Esophagus squamous epithelium (tissue), 4 donors: ENCODE measurements at regions not wholly inside any gene's neighbourhood (a gene's known extent, or its start where the extent isn't known, plus 50 kb on each side); places are given as distances from the start of the nearest gene placed in this dataset.

Experiments used
- CTCF ChIP-seq, 6 experiments: fragments of 450-650 bp in 4 of 6; fragments of 200-600 bp in 2 of 6; sonication (generic) in 2 of 6; IDR thresholded peaks; one replicate each; pipeline ENCODE4 v1.5.1; 2016 to 2019; ENCODE audit warnings: antibody characterized with exemption in 6 of 6, mild to moderate bottlenecking in 4 of 6, moderate library complexity in 4 of 6
- POLR2A ChIP-seq, 4 donors: fragments of 450-650 bp; IDR thresholded peaks; one replicate each; pipeline ENCODE4 v1.6.1; 2017; ENCODE audit warnings: antibody characterized with exemption in 4 of 4, mild to moderate bottlenecking in 4 of 4, moderate library complexity in 3 of 4

GRCh38 chr14:56512521-56512920 is 67.1 kb upstream of the TMEM260 start:
- no peak for TF ChIP-seq CTCF (IDR thresholded peaks at IDR 0.05)
- TF ChIP-seq POLR2A (IDR thresholded peaks at IDR 0.05): no peak
